Calu3 (cell line): ENCODE measurements at regions not wholly inside any gene's neighbourhood (a gene's known extent, or its start where the extent isn't known, plus 50 kb on each side); places are given as distances from the start of the nearest gene placed in this dataset.

ENCODE experiments used
- BruUV-seq: library from RNA; stranded (reverse); fragments of 400-500 nt; replicated peaks from 2 replicates; lab custom pipeline; 2021; lab: Mats Ljungman, UMichigan
- CTCF ChIA-PET: fragments of 300-600 bp; sonication (Branson Sonifier 250); formaldehyde crosslinking; loops from one replicate; lab custom pipeline; 2022; ENCODE audit warnings: antibody characterized with exemption; lab: Charles Lee
- DNase-seq: peaks from one replicate; pipeline ENCODE4 v3.0.0; 2022
- H3K27ac Mint-ChIP-seq: one replicate; pipeline ENCODE4 v1.8.0; 2022; ENCODE audit warnings: mixed read lengths; ENCODE audit not compliant: unreplicated experiment
- H3K27me3 Mint-ChIP-seq: one replicate; pipeline ENCODE4 v1.8.0; 2022; ENCODE audit warnings: mixed read lengths; ENCODE audit not compliant: unreplicated experiment
- H3K36me3 Mint-ChIP-seq: one replicate; pipeline ENCODE4 v1.8.0; 2022; ENCODE audit warnings: mild to moderate bottlenecking, moderate library complexity, mixed read lengths; ENCODE audit not compliant: insufficient read depth, unreplicated experiment
- H3K4me1 Mint-ChIP-seq: one replicate; pipeline ENCODE4 v1.8.0; 2022; ENCODE audit warnings: mild to moderate bottlenecking, low read depth, mixed read lengths; ENCODE audit not compliant: unreplicated experiment
- H3K4me3 Mint-ChIP-seq: one replicate; pipeline ENCODE4 v1.8.0; 2022; ENCODE audit warnings: mild to moderate bottlenecking, low read depth, moderate library complexity, mixed read lengths; ENCODE audit not compliant: unreplicated experiment
- H3K9me3 Mint-ChIP-seq: one replicate; pipeline ENCODE4 v1.8.0; 2022; ENCODE audit warnings: low read depth, mixed read lengths; ENCODE audit not compliant: unreplicated experiment
- CTCF ChIP-seq: fragments of 200-600 bp; IDR thresholded peaks from one replicate; pipeline ENCODE4 v1.8.0; 2022; ENCODE audit warnings: antibody characterized with exemption; ENCODE audit not compliant: unreplicated experiment
- intact Hi-C: fragments of 100-400 bp; cut with micrococcal nuclease; formaldehyde crosslinking; loops from one replicate; pipeline ENCODE4 v1.10.0; 2022; ENCODE audit not compliant: unreplicated experiment

GRCh38 chr20:7411075-7411474 is 529.2 kb downstream of the HAO1 start:
- TF ChIP-seq CTCF = no peak
- Mint-ChIP-seq H3K36me3 (no peaks in the 10 kb centered on the region), H3K27ac (no peak overlapping the region), H3K27me3 (no peaks in the 10 kb centered on the region), H3K4me3 (no peak overlapping the region), H3K4me1 (no peaks in the 10 kb centered on the region), H3K9me3 (no peaks in the 10 kb centered on the region)
- CTCF ChIA-PET = no interaction called here
- no TSS peak for BruUV-seq
- no peak for DNase-seq
- intact Hi-C loops = no loop called here

GRCh38 chr20:7415427-7415826 is 524.8 kb downstream of the HAO1 start:
- TF ChIP-seq CTCF = no peak
- Mint-ChIP-seq H3K27ac (no peak overlapping the region), H3K27me3 (no peaks in the 10 kb centered on the region), H3K4me3 (no peak overlapping the region), H3K36me3 (no peaks in the 10 kb centered on the region), H3K9me3 (no peaks in the 10 kb centered on the region), H3K4me1 (no peaks in the 10 kb centered on the region)
- no TSS peak for BruUV-seq
- CTCF ChIA-PET = no interaction called here
- intact Hi-C loops = no loop called here
- DNase-seq = no peak

DNA sequence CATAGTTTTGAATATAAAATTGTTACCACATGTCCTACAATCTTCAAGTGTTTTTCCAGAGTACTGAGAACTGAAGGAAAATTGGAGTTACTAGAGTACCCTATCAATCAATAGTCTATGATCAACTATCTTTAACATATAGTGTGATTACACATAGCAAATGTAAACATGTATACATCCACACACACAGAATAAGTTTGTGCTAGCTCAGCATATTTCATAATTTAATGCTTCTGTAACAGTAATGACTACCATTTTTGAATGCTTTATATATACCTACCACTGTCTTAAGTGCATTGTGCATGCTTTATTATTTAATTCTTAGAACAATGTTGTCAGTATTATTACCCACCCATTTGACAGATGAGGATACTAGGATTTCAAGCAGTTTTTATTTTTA is 523.9 kb downstream of the HAO1 start:
- no TSS peak for BruUV-seq
- CTCF ChIA-PET = no interaction called here
- H3K36me3 Mint-ChIP-seq = no peaks in the 10 kb centered on the region
- no peak for DNase-seq
- no peaks in the 10 kb centered on the region for H3K9me3 Mint-ChIP-seq
- H3K4me1 Mint-ChIP-seq = no peaks in the 10 kb centered on the region
- TF ChIP-seq CTCF = no peak
- no peak overlapping the region for H3K27ac Mint-ChIP-seq
- no peaks in the 10 kb centered on the region for H3K27me3 Mint-ChIP-seq
- no peak overlapping the region for H3K4me3 Mint-ChIP-seq
- intact Hi-C loops = no loop called here

- H3K4me1 Mint-ChIP-seq = no peaks in the 10 kb centered on the region
- no peaks in the 10 kb centered on the region for H3K9me3 Mint-ChIP-seq
- no peak overlapping the region for H3K4me3 Mint-ChIP-seq
- CTCF ChIA-PET = no interaction called here
- no peak overlapping the region for H3K27ac Mint-ChIP-seq
- TF ChIP-seq CTCF = no peak
- no TSS peak for BruUV-seq
- intact Hi-C loops = no loop called here
- no peaks in the 10 kb centered on the region for H3K36me3 Mint-ChIP-seq
- no peaks in the 10 kb centered on the region for H3K27me3 Mint-ChIP-seq
- no peak for DNase-seq
These were observed 519.9 kb downstream of the HAO1 start for GRCh38 chr20:7420345-7420744.
